ENCODE measurements at regions not wholly inside any gene's neighbourhood (a gene's known extent, or its start where the extent isn't known, plus 50 kb on each side); places are given as distances from the start of the nearest gene placed in this dataset.
A peak's percentile ranks its signal among the peaks of the same experiment; 100 is the strongest.

DNA sequence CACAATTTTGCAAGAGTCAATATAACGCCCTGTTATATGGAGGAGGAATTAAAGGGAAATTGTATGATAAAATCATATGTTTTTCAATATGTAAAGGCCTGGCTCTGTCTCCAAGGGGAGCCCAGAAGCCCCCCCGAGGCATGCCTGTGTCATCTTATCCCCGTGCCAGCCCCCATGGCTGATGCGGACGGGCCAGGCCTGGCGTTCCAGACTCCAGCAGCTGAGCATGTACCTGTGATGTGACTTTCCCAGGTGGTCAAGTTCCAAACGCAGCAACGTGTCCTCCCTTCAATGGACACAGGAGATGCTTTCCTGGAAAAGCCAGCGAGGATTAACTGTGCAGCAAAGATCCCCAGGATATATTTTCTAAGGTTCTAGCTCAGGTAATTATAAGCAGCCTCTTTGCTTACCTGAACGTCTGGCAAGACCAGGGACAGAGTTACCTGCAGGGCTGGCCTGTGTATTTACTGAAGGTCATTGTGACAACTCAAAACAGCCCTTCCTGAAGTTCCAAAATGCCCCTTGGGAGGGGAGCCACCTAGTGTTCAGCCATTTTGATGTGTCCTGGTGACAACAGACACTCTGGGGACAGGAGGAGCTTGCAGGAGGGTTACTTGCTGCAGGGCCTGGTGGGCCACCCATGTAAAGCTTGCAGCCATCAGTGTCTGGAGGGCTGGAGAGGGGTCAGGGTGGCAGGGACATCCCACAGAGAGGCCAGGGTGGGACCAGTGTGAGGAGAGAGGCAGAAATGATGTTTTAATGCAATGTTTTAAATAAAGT, 53.3 kb upstream of the RNU6ATAC start:
- Mint-ChIP-seq H3K27ac (no peak overlapping the region), H3K4me3 (no peak overlapping the region), H3K9me3 (peaks cover 4% of the 10 kb centered on the region), H3K4me1 (peaks cover 3% of the 10 kb centered on the region), H3K27me3 (ENCODE audit: insufficient read depth) (no peaks in the 10 kb centered on the region), H3K36me3 (ENCODE audit: low read depth) (no peaks in the 10 kb centered on the region)
- Histone ChIP-seq H3K4me3 (ENCODE audit: low read length) (no peak overlapping the region), H3K4me1 (ENCODE audit: control insufficient read depth, insufficient read depth, low read length) (no peaks in the 10 kb centered on the region), H3K9me3 (ENCODE audit: control insufficient read depth, low read length) (no peaks in the 10 kb centered on the region), H3K9ac (ENCODE audit: extremely low read depth, low read length, poor library complexity, severe bottlenecking) (no peak overlapping the region), H3K27me3 (ENCODE audit: control insufficient read depth, insufficient read depth, low read length, poor library complexity, severe bottlenecking) (no peaks in the 10 kb centered on the region), H3K27ac (ENCODE audit: low read depth, low read length) (no peak overlapping the region), H3K36me3 (ENCODE audit: control insufficient read depth, insufficient read depth, low read length) (no peaks in the 10 kb centered on the region)
- DNase-seq: peak; percentile 85
- peak; percentile 66 for TF ChIP-seq CTCF (conservative IDR thresholded peaks at IDR 0.05)
- WGBS, 2 experiments (ENCODE audit: insufficient coverage in 1 of 2, insufficient read length in 1 of 2): 88 to 91% methylated on average over 9 to 10 of the region's 10 CpGs

- no peaks in the 10 kb centered on the region for H3K27me3 Mint-ChIP-seq (ENCODE audit: insufficient read depth)
- no peaks in the 10 kb centered on the region for H3K36me3 ChIP-seq (ENCODE audit: control insufficient read depth, insufficient read depth, low read length)
- H3K36me3 Mint-ChIP-seq (ENCODE audit: low read depth): no peaks in the 10 kb centered on the region
- DNase-seq: no peak
- WGBS, 2 experiments (ENCODE audit: insufficient coverage in 1 of 2, insufficient read length in 1 of 2): 92 to 93% methylated on average over 5 to 6 of the region's 6 CpGs
- no peak overlapping the region for H3K27ac Mint-ChIP-seq
- no peaks in the 10 kb centered on the region for H3K4me1 ChIP-seq (ENCODE audit: control insufficient read depth, insufficient read depth, low read length)
- H3K4me3 Mint-ChIP-seq: no peak overlapping the region
- H3K4me1 Mint-ChIP-seq: peaks cover 3% of the 10 kb centered on the region
- H3K27me3 ChIP-seq (ENCODE audit: control insufficient read depth, insufficient read depth, low read length, poor library complexity, severe bottlenecking): no peaks in the 10 kb centered on the region
- H3K9me3 Mint-ChIP-seq: no peaks in the 10 kb centered on the region
- no peak overlapping the region for H3K4me3 ChIP-seq (ENCODE audit: low read length)
- no peak overlapping the region for H3K27ac ChIP-seq (ENCODE audit: low read depth, low read length)
- no peaks in the 10 kb centered on the region for H3K9me3 ChIP-seq (ENCODE audit: control insufficient read depth, low read length)
- no peak overlapping the region for H3K9ac ChIP-seq (ENCODE audit: extremely low read depth, low read length, poor library complexity, severe bottlenecking)
- no peak for TF ChIP-seq CTCF (conservative IDR thresholded peaks at IDR 0.05)
Measured at GRCh38 chr9:134218230-134218629, 53.9 kb upstream of the RNU6ATAC start.

- H3K27me3 Mint-ChIP-seq (ENCODE audit: insufficient read depth): no peaks in the 10 kb centered on the region
- no peak overlapping the region for H3K27ac ChIP-seq (ENCODE audit: low read depth, low read length)
- H3K27ac Mint-ChIP-seq: no peak overlapping the region
- no peaks in the 10 kb centered on the region for H3K9me3 ChIP-seq (ENCODE audit: control insufficient read depth, low read length)
- 91 to 92% methylated on average over 16 to 17 of the region's 24 CpGs for WGBS, 2 experiments (ENCODE audit: insufficient coverage in 1 of 2, insufficient read length in 1 of 2)
- H3K4me1 ChIP-seq (ENCODE audit: control insufficient read depth, insufficient read depth, low read length): no peaks in the 10 kb centered on the region
- H3K9me3 Mint-ChIP-seq: no peaks in the 10 kb centered on the region
- no peak overlapping the region for H3K4me3 ChIP-seq (ENCODE audit: low read length)
- no peaks in the 10 kb centered on the region for H3K27me3 ChIP-seq (ENCODE audit: control insufficient read depth, insufficient read depth, low read length, poor library complexity, severe bottlenecking)
- H3K36me3 Mint-ChIP-seq (ENCODE audit: low read depth): no peaks in the 10 kb centered on the region
- no peak for TF ChIP-seq CTCF (conservative IDR thresholded peaks at IDR 0.05)
- H3K4me3 Mint-ChIP-seq: no peak overlapping the region
- peaks cover 3% of the 10 kb centered on the region for H3K4me1 Mint-ChIP-seq
- no peaks in the 10 kb centered on the region for H3K36me3 ChIP-seq (ENCODE audit: control insufficient read depth, insufficient read depth, low read length)
- no peak for DNase-seq
- no peak overlapping the region for H3K9ac ChIP-seq (ENCODE audit: extremely low read depth, low read length, poor library complexity, severe bottlenecking)
Measured at GRCh38 chr9:134219646-134220060, 55.3 kb upstream of the RNU6ATAC start.
